H9 (cell line): ENCODE measurements at regions not wholly inside any gene's neighbourhood (a gene's known extent, or its start where the extent isn't known, plus 50 kb on each side); places are given as distances from the start of the nearest gene placed in this dataset.

Experiments
- DNase-seq: peaks from one replicate; pipeline ENCODE4 v3.0.0-alpha.2; 2017
- H2AFZ ChIP-seq: one replicate; pipeline ENCODE4 v1.6.1; 2013; ENCODE audit warnings: mild to moderate bottlenecking, low read length, control low read depth, moderate library complexity
- H2AK5ac ChIP-seq: 2 replicates; pipeline ENCODE4 v1.6.1; 2013; ENCODE audit warnings: low read length, control low read depth, mixed read lengths; ENCODE audit not compliant: insufficient read length
- H2BK120ac ChIP-seq: one replicate; pipeline ENCODE4 v1.6.1; 2013; ENCODE audit warnings: low read depth, mild to moderate bottlenecking, low read length, control low read depth, inconsistent platforms; ENCODE audit not compliant: poor library complexity, severe bottlenecking
- H2BK12ac ChIP-seq: 2 replicates; pipeline ENCODE4 v1.6.1; 2013; ENCODE audit warnings: low read length, control low read depth, mixed read lengths, low read depth; ENCODE audit not compliant: insufficient read length
- H2BK15ac ChIP-seq: 2 replicates; pipeline ENCODE4 v1.6.1; 2013; ENCODE audit warnings: low read depth, low read length, control low read depth
- H2BK20ac ChIP-seq: one replicate; pipeline ENCODE4 v1.6.1; 2013; ENCODE audit warnings: low read depth, mild to moderate bottlenecking, low read length, control low read depth, inconsistent platforms; ENCODE audit not compliant: poor library complexity, severe bottlenecking
- H2BK5ac ChIP-seq: 2 replicates; pipeline ENCODE4 v1.6.1; 2013; ENCODE audit warnings: low read length, control low read depth, mixed read lengths; ENCODE audit not compliant: insufficient read length
- H3K14ac ChIP-seq: 2 replicates; pipeline ENCODE4 v1.6.1; 2013; ENCODE audit warnings: low read length, control low read depth; ENCODE audit not compliant: insufficient read depth
- H3K18ac ChIP-seq: 2 replicates; pipeline ENCODE4 v1.6.1; 2013; ENCODE audit warnings: low read depth, mild to moderate bottlenecking, mixed read lengths, low read length, control low read depth; ENCODE audit not compliant: insufficient read length
- H3K23ac ChIP-seq: 2 replicates; pipeline ENCODE4 v1.6.1; 2013; ENCODE audit warnings: low read length, control low read depth, mixed read lengths, low read depth; ENCODE audit not compliant: insufficient read length
- H3K23me2 ChIP-seq: 2 replicates; pipeline ENCODE4 v1.6.1; 2013; ENCODE audit warnings: low read depth, mild to moderate bottlenecking, mixed read lengths, low read length, control low read depth; ENCODE audit not compliant: insufficient read length, poor library complexity, severe bottlenecking
- H3K27ac ChIP-seq: 2 replicates; pipeline ENCODE4 v1.5.1; 2013; ENCODE audit warnings: low read length, control low read depth, mixed read lengths, low read depth; ENCODE audit not compliant: insufficient read length
- H3K27me3 ChIP-seq: 2 replicates; pipeline ENCODE4 v1.6.1; 2013; ENCODE audit warnings: low read length, control low read depth, inconsistent platforms; ENCODE audit not compliant: insufficient read depth
- H3K4ac ChIP-seq: 2 replicates; pipeline ENCODE4 v1.6.1; 2013; ENCODE audit warnings: low read depth, mild to moderate bottlenecking, control low read depth, inconsistent platforms, low read length, moderate library complexity
- H3K4me1 ChIP-seq: 2 replicates; pipeline ENCODE4 v1.6.1; 2013; ENCODE audit warnings: low read length, control low read depth, inconsistent platforms; ENCODE audit not compliant: insufficient read depth
- H3K4me2 ChIP-seq: 2 replicates; pipeline ENCODE4 v1.6.1; 2013; ENCODE audit warnings: low read length, control low read depth, mixed read lengths; ENCODE audit not compliant: insufficient read length, insufficient read depth
- H3K56ac ChIP-seq: 2 replicates; pipeline ENCODE4 v1.6.1; 2013; ENCODE audit warnings: low read depth, mild to moderate bottlenecking, mixed read lengths, low read length, control low read depth; ENCODE audit not compliant: insufficient read length
- H3K79me1 ChIP-seq: 2 replicates; pipeline ENCODE4 v1.6.1; 2013; ENCODE audit warnings: low read depth, mild to moderate bottlenecking, moderate library complexity, low read length, control low read depth, inconsistent platforms; ENCODE audit not compliant: insufficient read depth, poor library complexity, severe bottlenecking
- H3K79me2 ChIP-seq: 2 replicates; pipeline ENCODE4 v1.6.1; 2013; ENCODE audit warnings: low read length, control low read depth, inconsistent platforms; ENCODE audit not compliant: insufficient read depth
- H3K9ac ChIP-seq: 2 replicates; pipeline ENCODE4 v1.6.1; 2013; ENCODE audit warnings: low read length, control low read depth, mixed read lengths; ENCODE audit not compliant: insufficient read length; ENCODE audit errors: extremely low read depth
- H3K9me3 ChIP-seq: one replicate; pipeline ENCODE4 v1.6.1; 2013; ENCODE audit warnings: low read depth, low read length, inconsistent platforms; ENCODE audit not compliant: control insufficient read depth
- H3T11ph ChIP-seq: one replicate; pipeline ENCODE4 v1.6.1; 2013; ENCODE audit warnings: mild to moderate bottlenecking, low read length, control low read depth, inconsistent platforms
- H4K20me1 ChIP-seq: one replicate; pipeline ENCODE4 v1.6.1; 2013; ENCODE audit not compliant: control insufficient read depth, insufficient read length, insufficient read depth
- H4K5ac ChIP-seq: 2 replicates; pipeline ENCODE4 v1.6.1; 2013; ENCODE audit warnings: low read depth, mild to moderate bottlenecking, mixed read lengths, low read length, control low read depth; ENCODE audit not compliant: insufficient read length
- H4K8ac ChIP-seq: replicated peaks from 2 replicates; pipeline ENCODE4 v1.6.1; 2013; ENCODE audit warnings: low read length, control low read depth, mixed read lengths, low read depth; ENCODE audit not compliant: insufficient read length
- H4K91ac ChIP-seq: 2 replicates; pipeline ENCODE4 v1.6.1; 2013; ENCODE audit warnings: low read depth, mild to moderate bottlenecking, moderate library complexity, mixed read lengths, low read length, control low read depth; ENCODE audit not compliant: insufficient read length
- H3K27ac Mint-ChIP-seq, 3 experiments: 2 replicates in 2 of 3; 3 replicates in 1 of 3; pipeline ENCODE4 v1.8.0; 2020 to 2021; ENCODE audit warnings: mixed read lengths in 3 of 3, mild to moderate bottlenecking in 1 of 3, moderate library complexity in 1 of 3
- H3K27me3 Mint-ChIP-seq: 2 replicates; pipeline ENCODE4 v1.8.0; 2021; ENCODE audit warnings: low read depth, mild to moderate bottlenecking, moderate library complexity, mixed read lengths
- H3K36me3 Mint-ChIP-seq, 3 experiments: 2 replicates in 2 of 3; 3 replicates in 1 of 3; pipeline ENCODE4 v1.8.0; 2020 to 2021; ENCODE audit warnings: low read depth in 3 of 3, mixed read lengths in 3 of 3; ENCODE audit not compliant: insufficient read depth in 1 of 3
- H3K4me1 Mint-ChIP-seq, 2 experiments: 2 replicates each; pipeline ENCODE4 v1.8.0; 2020; ENCODE audit warnings: mixed read lengths in 2 of 2
- H3K4me3 Mint-ChIP-seq, 2 experiments: 2 replicates in 1 of 2; 3 replicates in 1 of 2; pipeline ENCODE4 v1.8.0; 2020 to 2021; ENCODE audit warnings: mild to moderate bottlenecking in 2 of 2, mixed read lengths in 2 of 2, moderate library complexity in 1 of 2
- H3K9me3 Mint-ChIP-seq, 2 experiments: 2 replicates in 1 of 2; 3 replicates in 1 of 2; pipeline ENCODE4 v1.8.0; 2020; ENCODE audit warnings: mild to moderate bottlenecking in 2 of 2, mixed read lengths in 2 of 2, moderate library complexity in 1 of 2
- WGBS: extraction: QIAGEN DNeasy Blood & Tissue Kit; methylation state at CpG from one replicate; pipeline ENCODE4 v1.1.7; 2013; ENCODE audit warnings: missing lambda C conversion rate, low lambda C conversion rate, mixed read lengths; ENCODE audit not compliant: insufficient read length; ENCODE audit errors: extremely low coverage; 5-methylcytosine and 5-hydroxymethylcytosine counted together
- TF ChIP-seq, protein P1 (sequence below): fragments of 200-600 bp; sonication (generic); conservative IDR thresholded peaks from 3 replicates; pipeline ENCODE4 v1.8.0; 2021; ENCODE audit warnings: antibody characterized with exemption, mild to moderate bottlenecking

DNA sequence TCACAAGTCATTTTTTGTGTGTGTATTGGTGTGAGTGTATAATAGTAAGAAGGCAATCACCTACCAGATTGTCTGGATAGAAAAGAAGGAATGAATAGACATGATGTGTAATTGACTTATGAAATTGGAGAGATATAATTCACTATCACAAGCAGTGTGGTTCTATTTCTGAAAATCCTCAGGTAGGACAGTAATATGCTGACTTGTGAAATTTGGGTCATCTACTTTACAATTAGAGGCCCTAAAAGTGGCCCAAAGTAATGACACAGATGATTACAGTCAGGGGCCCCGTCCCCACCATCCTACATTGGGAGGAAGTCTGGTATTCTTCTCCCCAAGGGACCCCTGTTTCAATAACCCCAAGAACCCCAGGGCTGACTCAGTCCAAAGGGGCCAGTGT is 73.6 kb upstream of the SELENOK start:
- no peak for DNase-seq
- H3K9me3 ChIP-seq, result no peaks in the 10 kb centered on the region
- no peak overlapping the region for H3K23ac ChIP-seq
- H3K36me3 Mint-ChIP-seq, result peaks cover 0 to 16% (median 0%) of the 10 kb centered on the region in 3 experiments; a peak in 6 of 7 replicates
- no peaks in the 10 kb centered on the region for H3K79me1 ChIP-seq
- H3K9me3 Mint-ChIP-seq, result peaks cover 25 to 30% of the 10 kb centered on the region in 2 experiments
- no peak overlapping the region for H3K18ac ChIP-seq
- no peak overlapping the region for H2AK5ac ChIP-seq
- H3K4me3 Mint-ChIP-seq, result no peak overlapping the region
- H3K56ac ChIP-seq, result no peak overlapping the region
- H3K4ac ChIP-seq, result no peak overlapping the region
- H3K27me3 ChIP-seq, result no peaks in the 10 kb centered on the region
- no peak overlapping the region for H3K14ac ChIP-seq
- no peak overlapping the region for H2BK5ac ChIP-seq
- H3K9ac ChIP-seq, result no peak overlapping the region
- H4K8ac ChIP-seq, result no peak overlapping the region
- no peaks in the 10 kb centered on the region for H4K20me1 ChIP-seq
- no peaks in the 10 kb centered on the region for H3K23me2 ChIP-seq
- H2BK12ac ChIP-seq, result no peak overlapping the region
- no CpG with 5 or more reads among the region's 1 CpG for WGBS
- H3K27me3 Mint-ChIP-seq, result peaks cover 1% of the 10 kb centered on the region
- TF ChIP-seq, protein P1, sequence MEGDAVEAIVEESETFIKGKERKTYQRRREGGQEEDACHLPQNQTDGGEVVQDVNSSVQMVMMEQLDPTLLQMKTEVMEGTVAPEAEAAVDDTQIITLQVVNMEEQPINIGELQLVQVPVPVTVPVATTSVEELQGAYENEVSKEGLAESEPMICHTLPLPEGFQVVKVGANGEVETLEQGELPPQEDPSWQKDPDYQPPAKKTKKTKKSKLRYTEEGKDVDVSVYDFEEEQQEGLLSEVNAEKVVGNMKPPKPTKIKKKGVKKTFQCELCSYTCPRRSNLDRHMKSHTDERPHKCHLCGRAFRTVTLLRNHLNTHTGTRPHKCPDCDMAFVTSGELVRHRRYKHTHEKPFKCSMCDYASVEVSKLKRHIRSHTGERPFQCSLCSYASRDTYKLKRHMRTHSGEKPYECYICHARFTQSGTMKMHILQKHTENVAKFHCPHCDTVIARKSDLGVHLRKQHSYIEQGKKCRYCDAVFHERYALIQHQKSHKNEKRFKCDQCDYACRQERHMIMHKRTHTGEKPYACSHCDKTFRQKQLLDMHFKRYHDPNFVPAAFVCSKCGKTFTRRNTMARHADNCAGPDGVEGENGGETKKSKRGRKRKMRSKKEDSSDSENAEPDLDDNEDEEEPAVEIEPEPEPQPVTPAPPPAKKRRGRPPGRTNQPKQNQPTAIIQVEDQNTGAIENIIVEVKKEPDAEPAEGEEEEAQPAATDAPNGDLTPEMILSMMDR, result no peak
- H3K79me2 ChIP-seq, result no peaks in the 10 kb centered on the region
- no peak overlapping the region for H3T11ph ChIP-seq
- H4K5ac ChIP-seq, result no peak overlapping the region
- no peak overlapping the region for H2BK120ac ChIP-seq
- no peaks in the 10 kb centered on the region for H3K4me1 ChIP-seq
- no peak overlapping the region for H3K27ac ChIP-seq
- no peaks in the 10 kb centered on the region for H3K4me1 Mint-ChIP-seq
- H4K91ac ChIP-seq, result no peak overlapping the region
- H2BK15ac ChIP-seq, result no peak overlapping the region
- no peak overlapping the region for H2BK20ac ChIP-seq
- no peak overlapping the region for H2AFZ ChIP-seq
- no peak overlapping the region for H3K4me2 ChIP-seq
- H3K27ac Mint-ChIP-seq, result no peak overlapping the region
